Gastroesophageal sphincter (tissue), 4 donors: ENCODE measurements at regions not wholly inside any gene's neighbourhood (a gene's known extent, or its start where the extent isn't known, plus 50 kb on each side); places are given as distances from the start of the nearest gene placed in this dataset.

Experiments
- ATAC-seq: fragments of 150-250 bp; one replicate; pipeline ENCODE4 v1.9.1; 2016; ENCODE audit warnings: mild to moderate bottlenecking, moderate library complexity
- H3K27ac ChIP-seq, 4 donors: fragments of 200-600 bp; sonication (generic) in 3 of 4; 1 replicate in 3 of 4; 2 replicates in 1 of 4; pipeline ENCODE4 v1.5.1; 2016 to 2019
- H3K27me3 ChIP-seq: fragments of 200-600 bp; sonication (generic); one replicate; pipeline ENCODE4 v1.5.1; 2019
- H3K36me3 ChIP-seq, 2 donors: fragments of 200-600 bp; sonication (generic); one replicate each; pipeline ENCODE4 v1.5.1; 2019; ENCODE audit warnings: control low read depth in 1 of 2
- H3K4me1 ChIP-seq, 3 donors: fragments of 200-600 bp; sonication (generic); 1 replicate in 2 of 3; 2 replicates in 1 of 3; pipeline ENCODE4 v1.5.1; 2016 to 2019; ENCODE audit warnings: control low read depth in 2 of 3
- H3K4me3 ChIP-seq, 2 donors: fragments of 200-600 bp; sonication (generic); one replicate each; pipeline ENCODE4 v1.5.1; 2019; ENCODE audit warnings: mild to moderate bottlenecking in 1 of 2, moderate library complexity in 1 of 2
- H3K9me3 ChIP-seq, 3 donors: fragments of 200-600 bp; sonication (generic); one replicate each; pipeline ENCODE4 v1.5.1; 2017 to 2019; ENCODE audit warnings: control low read depth in 2 of 3
- EP300 ChIP-seq: sonication (generic); formaldehyde crosslinking; IDR thresholded peaks from one replicate; pipeline ENCODE4 v1.6.1; 2017; ENCODE audit warnings: antibody characterized with exemption, mild to moderate bottlenecking
- POLR2A ChIP-seq, 2 donors: fragments of 450-650 bp; IDR thresholded peaks; one replicate each; pipeline ENCODE4 v1.6.1; 2017; ENCODE audit warnings: antibody characterized with exemption in 2 of 2, mild to moderate bottlenecking in 2 of 2, moderate library complexity in 1 of 2
- POLR2AphosphoS5 ChIP-seq: sonication (generic); formaldehyde crosslinking; IDR thresholded peaks from one replicate; pipeline ENCODE4 v1.6.1; 2017; ENCODE audit warnings: antibody characterized with exemption
- WGBS, 2 donors: methylation state at CpG; one replicate each; pipeline ENCODE4 v1.1.5; 2018; ENCODE audit warnings: low coverage in 1 of 2; 5-methylcytosine and 5-hydroxymethylcytosine counted together
- TF ChIP-seq, protein P1 (sequence below), 4 experiments: fragments of 200-600 bp in 2 of 4; fragments of 450-650 bp in 2 of 4; sonication (generic) in 1 of 4; IDR thresholded peaks; one replicate each; pipeline ENCODE4 v1.5.1; 2017 to 2019; ENCODE audit warnings: antibody characterized with exemption in 4 of 4, mild to moderate bottlenecking in 2 of 4, moderate library complexity in 2 of 4

DNA sequence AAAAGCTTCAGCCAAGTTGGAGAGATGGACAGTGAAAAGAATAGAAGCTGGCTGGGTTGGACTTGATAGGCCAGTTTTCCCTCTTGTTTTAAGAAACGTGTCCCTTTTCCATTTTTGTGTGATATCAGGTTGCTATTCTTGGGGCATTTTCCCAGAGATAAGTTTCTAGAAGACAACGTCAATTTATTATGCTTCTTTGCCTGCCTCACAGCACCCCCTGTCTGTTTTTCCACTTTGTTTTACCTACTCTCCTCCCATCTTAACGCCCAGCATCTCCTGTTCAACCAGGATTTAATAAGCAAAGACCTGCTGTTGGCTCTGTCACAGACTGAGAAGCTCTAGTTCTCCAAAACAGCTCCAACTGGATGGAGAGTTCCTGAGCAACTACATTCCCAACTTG is 317.8 kb upstream of the ZNF521 start:
- 24 to 29% methylated on average over 2 to 3 of the region's 3 CpGs for WGBS, 2 donors
- no peaks in the 10 kb centered on the region for H3K36me3 ChIP-seq
- ATAC-seq: no peak
- no peak overlapping the region for H3K27ac ChIP-seq
- no peaks in the 10 kb centered on the region for H3K27me3 ChIP-seq
- no peaks in the 10 kb centered on the region for H3K4me1 ChIP-seq
- H3K4me3 ChIP-seq: no peak overlapping the region
- TF ChIP-seq EP300: no peak
- H3K9me3 ChIP-seq: no peaks in the 10 kb centered on the region

DNA sequence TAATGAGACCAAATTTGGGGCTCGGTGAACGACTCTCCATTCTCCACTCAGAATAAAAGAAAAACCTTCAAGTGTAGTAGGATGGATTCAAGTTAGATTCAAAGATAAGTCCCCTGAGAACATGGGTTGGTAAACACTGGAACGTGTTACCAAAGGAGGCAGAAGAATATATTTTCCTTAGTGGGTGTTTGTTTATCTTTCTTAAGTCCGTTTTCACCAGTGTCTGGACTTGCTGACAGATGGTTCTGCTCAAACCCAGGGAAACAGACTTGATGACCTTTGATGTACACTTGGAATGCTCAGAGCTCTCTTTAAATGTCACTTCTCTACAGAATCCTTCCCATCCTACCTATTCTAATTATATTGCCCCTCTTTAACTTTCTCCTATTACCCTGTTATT is 310.3 kb upstream of the ZNF521 start:
- Histone ChIP-seq H3K4me3 (no peak overlapping the region), H3K27ac (no peak overlapping the region), H3K36me3 (no peaks in the 10 kb centered on the region), H3K4me1 (no peaks in the 10 kb centered on the region), H3K9me3 (no peaks in the 10 kb centered on the region), H3K27me3 (no peaks in the 10 kb centered on the region)
- no peak for TF ChIP-seq EP300
- TF ChIP-seq, protein P1, sequence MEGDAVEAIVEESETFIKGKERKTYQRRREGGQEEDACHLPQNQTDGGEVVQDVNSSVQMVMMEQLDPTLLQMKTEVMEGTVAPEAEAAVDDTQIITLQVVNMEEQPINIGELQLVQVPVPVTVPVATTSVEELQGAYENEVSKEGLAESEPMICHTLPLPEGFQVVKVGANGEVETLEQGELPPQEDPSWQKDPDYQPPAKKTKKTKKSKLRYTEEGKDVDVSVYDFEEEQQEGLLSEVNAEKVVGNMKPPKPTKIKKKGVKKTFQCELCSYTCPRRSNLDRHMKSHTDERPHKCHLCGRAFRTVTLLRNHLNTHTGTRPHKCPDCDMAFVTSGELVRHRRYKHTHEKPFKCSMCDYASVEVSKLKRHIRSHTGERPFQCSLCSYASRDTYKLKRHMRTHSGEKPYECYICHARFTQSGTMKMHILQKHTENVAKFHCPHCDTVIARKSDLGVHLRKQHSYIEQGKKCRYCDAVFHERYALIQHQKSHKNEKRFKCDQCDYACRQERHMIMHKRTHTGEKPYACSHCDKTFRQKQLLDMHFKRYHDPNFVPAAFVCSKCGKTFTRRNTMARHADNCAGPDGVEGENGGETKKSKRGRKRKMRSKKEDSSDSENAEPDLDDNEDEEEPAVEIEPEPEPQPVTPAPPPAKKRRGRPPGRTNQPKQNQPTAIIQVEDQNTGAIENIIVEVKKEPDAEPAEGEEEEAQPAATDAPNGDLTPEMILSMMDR (IDR thresholded peaks at IDR 0.05): no peak
- no peak for TF ChIP-seq POLR2AphosphoS5
- no peak for TF ChIP-seq POLR2A (IDR thresholded peaks at IDR 0.05)
- WGBS, 2 donors: 16 to 21% methylated on average over 4 of the region's 4 CpGs
- ATAC-seq: no peak

- Histone ChIP-seq H3K4me1 (no peaks in the 10 kb centered on the region), H3K27me3 (no peaks in the 10 kb centered on the region), H3K9me3 (no peaks in the 10 kb centered on the region), H3K4me3 (no peak overlapping the region), H3K27ac (no peak overlapping the region), H3K36me3 (no peaks in the 10 kb centered on the region)
- no peak for ATAC-seq
- WGBS, 2 donors: 18 to 37% methylated on average over 3 to 6 of the region's 6 CpGs
- TF ChIP-seq EP300 (no peak), POLR2A (IDR thresholded peaks at IDR 0.05) (no peak), POLR2AphosphoS5 (no peak)
- TF ChIP-seq, protein P1 (IDR thresholded peaks at IDR 0.05): no peak
These were observed 309.9 kb upstream of the ZNF521 start for GRCh38 chr18:25661831-25662230.

GRCh38 chr18:25659541-25659940 is 307.6 kb upstream of the ZNF521 start:
- no peaks in the 10 kb centered on the region for H3K36me3 ChIP-seq
- no peak overlapping the region for H3K4me3 ChIP-seq
- 80 to 92% methylated on average over 5 to 6 of the region's 6 CpGs for WGBS, 2 donors
- no peaks in the 10 kb centered on the region for H3K4me1 ChIP-seq
- no peak for ATAC-seq
- TF ChIP-seq, protein P1 (IDR thresholded peaks at IDR 0.05): no peak
- TF ChIP-seq POLR2A (IDR thresholded peaks at IDR 0.05): no peak
- no peak for TF ChIP-seq EP300
- no peak for TF ChIP-seq POLR2AphosphoS5
- no peaks in the 10 kb centered on the region for H3K27me3 ChIP-seq
- no peaks in the 10 kb centered on the region for H3K9me3 ChIP-seq
- H3K27ac ChIP-seq: no peak overlapping the region

DNA sequence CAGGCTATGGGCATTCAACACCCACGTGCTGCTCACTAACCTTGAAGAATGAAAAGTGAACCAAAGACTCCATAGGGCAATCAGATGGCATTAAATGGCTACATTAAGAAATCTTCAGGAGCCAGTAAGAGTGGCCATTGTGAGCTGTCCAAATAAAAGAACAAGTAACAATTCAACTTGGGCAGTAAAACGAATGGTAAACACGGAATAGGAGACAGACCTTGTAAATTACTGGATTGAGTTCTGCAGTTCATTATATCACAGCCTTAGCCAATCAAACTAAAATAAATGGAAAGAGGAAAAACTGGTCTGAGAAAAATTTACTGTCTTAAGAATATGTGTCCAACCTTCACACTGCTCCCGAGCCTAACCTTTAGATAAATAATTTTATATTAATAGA is 306.5 kb upstream of the ZNF521 start:
- TF ChIP-seq, protein P1 (IDR thresholded peaks at IDR 0.05): no peak
- TF ChIP-seq POLR2A (IDR thresholded peaks at IDR 0.05) (no peak), EP300 (no peak), POLR2AphosphoS5 (no peak)
- H3K9me3 ChIP-seq: no peaks in the 10 kb centered on the region
- 59 to 74% methylated on average over 4 of the region's 4 CpGs for WGBS, 2 donors
- no peaks in the 10 kb centered on the region for H3K4me1 ChIP-seq
- H3K36me3 ChIP-seq: no peaks in the 10 kb centered on the region
- H3K27me3 ChIP-seq: no peaks in the 10 kb centered on the region
- H3K27ac ChIP-seq: no peak overlapping the region
- no peak overlapping the region for H3K4me3 ChIP-seq
- ATAC-seq: no peak

DNA sequence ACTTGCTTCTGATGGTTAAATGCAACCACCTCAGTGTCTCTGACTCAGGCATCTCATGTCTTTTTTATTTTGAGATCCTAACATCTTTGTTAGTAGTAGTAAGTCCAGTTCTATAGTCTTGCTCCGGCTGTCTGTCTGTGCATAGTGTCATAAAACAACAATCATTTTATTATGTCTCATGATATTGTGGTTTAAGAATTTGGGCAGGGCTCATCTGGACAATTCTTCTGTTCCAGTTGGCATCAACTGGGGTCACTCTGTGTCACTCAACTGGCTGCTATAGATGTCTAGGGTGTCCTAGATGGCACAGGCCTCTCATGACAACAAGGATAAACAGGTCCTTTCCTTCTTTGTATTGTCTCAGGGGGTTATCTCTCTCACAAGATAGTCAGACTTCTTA is 299.6 kb upstream of the ZNF521 start:
- Histone ChIP-seq H3K9me3 (no peaks in the 10 kb centered on the region), H3K4me3 (no peak overlapping the region), H3K36me3 (no peaks in the 10 kb centered on the region), H3K27ac (no peak overlapping the region), H3K4me1 (no peaks in the 10 kb centered on the region), H3K27me3 (no peaks in the 10 kb centered on the region)
- 86 to 90% methylated on average over 1 of the region's 1 CpG for WGBS, 2 donors
- ATAC-seq: no peak
- TF ChIP-seq EP300 (no peak), POLR2A (IDR thresholded peaks at IDR 0.05) (no peak), POLR2AphosphoS5 (no peak)
- TF ChIP-seq, protein P1 (IDR thresholded peaks at IDR 0.05): no peak
